ENCODE measurements at regions not wholly inside any gene's neighbourhood (a gene's known extent, or its start where the extent isn't known, plus 50 kb on each side); places are given as distances from the start of the nearest gene placed in this dataset.

GRCh38 chr11:70879601-70880285 lies 372.6 kb downstream of the SHANK2 start:
- TF ChIP-seq CTCF (IDR thresholded peaks at IDR 0.05; ENCODE audit: insufficient read depth, low read depth, low read length) (no peak), EZH2 (IDR thresholded peaks at IDR 0.05; ENCODE audit: insufficient read depth, low read length) (no peak)
